Amniotic stem cell (primary cell): ENCODE measurements at regions not wholly inside any gene's neighbourhood (a gene's known extent, or its start where the extent isn't known, plus 50 kb on each side); places are given as distances from the start of the nearest gene placed in this dataset.

Source experiments
- DNase-seq: peaks from one replicate; lab custom pipeline; 2025; lab: John Stamatoyannopoulos, UW

- no peak for DNase-seq
Observed at GRCh38 chr1:96296991-96297390, 424.6 kb upstream of the PTBP2 start.

DNA sequence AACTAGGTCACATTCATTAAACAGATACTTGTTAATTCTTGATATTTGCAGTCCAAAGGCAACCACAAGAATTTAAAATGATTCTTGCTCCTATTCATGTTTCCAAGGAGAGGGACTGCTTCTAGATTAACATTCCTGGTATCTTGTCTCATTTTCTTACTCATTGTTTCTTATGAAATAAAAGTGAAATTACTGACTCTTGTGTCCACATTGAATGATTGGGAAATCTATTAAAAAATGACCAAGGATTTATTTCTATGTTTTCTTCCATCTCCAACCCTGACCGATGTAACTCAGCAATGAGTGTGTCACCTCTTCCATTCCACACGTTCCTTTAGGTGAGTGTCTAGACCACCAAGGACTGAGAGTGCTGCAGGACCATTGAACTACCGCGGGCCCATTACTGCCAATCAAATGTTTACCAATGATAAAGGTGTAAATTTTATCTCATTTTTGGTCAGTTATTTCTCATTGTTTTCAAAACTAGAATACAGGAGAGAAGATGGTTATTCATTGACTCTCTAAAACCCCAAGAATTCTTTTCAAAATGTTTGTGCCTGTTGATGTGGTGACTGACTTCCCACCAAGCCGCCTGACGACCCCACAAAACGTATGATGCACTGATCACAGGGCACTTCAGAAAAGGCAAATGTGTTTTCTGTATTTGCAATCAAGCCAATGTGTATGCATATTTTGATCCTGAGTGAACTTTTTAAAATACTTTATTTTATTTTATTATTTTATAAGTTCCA lies 414.6 kb upstream of the PTBP2 start:
- no peak for DNase-seq

- no peak for DNase-seq
Observed at GRCh38 chr1:96308314-96308713, 413.3 kb upstream of the PTBP2 start.

GRCh38 chr1:96309783-96310182 lies 411.8 kb upstream of the PTBP2 start:
- DNase-seq, result no peak

DNA sequence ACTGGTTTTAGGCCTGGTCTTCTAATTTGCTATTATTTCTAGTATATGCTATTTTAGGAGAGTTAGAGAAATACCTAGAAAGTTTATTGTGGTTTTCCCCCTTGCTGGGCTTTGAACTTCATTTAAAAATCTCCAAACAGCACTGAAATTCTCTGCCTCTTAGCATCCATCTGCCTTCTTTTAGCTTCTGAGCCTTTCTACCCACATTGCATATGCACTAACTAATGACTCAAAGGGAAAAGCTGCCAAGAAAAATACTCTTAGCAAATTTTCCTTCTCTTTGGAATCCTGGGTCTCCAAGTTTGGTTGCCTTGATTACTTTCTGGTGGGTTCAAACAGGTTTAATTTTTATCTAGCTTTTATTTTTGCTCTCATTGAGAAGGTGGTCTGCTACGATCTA lies 408.4 kb upstream of the PTBP2 start:
- DNase-seq, result peak; percentile 22

DNA sequence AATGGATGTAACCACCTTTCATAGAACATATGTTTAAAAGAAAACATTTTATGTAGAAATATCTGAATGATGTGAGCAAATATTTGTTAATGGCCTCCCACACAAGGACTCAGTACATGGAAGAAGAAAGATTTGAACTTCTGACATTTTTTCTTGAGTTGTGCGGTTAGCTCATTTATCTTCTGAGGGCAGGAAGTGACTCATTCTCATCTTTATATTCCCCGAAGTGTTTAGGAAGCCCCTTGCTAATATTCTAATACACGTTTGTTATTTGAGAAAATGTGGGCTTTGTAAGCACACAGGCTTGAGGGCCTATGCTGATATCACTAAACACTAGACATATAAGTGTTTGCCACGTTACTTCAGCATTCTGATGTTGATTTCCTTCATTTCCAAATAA lies 392.5 kb upstream of the PTBP2 start:
- no peak for DNase-seq

DNA sequence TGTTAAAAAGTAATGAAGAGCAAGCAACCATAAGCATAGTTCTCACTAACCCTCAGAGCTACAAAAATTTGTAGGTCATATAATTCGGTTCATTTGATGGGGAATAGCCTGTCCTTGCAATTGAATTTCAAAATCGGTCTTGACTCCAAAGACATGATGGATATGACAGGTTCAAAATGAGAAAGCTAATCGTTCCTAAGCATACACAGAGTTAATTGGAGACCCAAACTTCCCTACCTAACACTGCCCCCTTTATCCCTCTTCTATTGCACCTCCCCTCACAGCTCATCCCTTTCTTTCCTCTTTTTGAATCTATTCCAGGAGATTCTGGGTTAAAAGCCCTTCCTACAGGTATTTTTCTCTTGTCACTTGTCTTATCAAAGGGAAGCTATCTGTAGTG lies 390.0 kb upstream of the PTBP2 start:
- DNase-seq, result no peak

DNA sequence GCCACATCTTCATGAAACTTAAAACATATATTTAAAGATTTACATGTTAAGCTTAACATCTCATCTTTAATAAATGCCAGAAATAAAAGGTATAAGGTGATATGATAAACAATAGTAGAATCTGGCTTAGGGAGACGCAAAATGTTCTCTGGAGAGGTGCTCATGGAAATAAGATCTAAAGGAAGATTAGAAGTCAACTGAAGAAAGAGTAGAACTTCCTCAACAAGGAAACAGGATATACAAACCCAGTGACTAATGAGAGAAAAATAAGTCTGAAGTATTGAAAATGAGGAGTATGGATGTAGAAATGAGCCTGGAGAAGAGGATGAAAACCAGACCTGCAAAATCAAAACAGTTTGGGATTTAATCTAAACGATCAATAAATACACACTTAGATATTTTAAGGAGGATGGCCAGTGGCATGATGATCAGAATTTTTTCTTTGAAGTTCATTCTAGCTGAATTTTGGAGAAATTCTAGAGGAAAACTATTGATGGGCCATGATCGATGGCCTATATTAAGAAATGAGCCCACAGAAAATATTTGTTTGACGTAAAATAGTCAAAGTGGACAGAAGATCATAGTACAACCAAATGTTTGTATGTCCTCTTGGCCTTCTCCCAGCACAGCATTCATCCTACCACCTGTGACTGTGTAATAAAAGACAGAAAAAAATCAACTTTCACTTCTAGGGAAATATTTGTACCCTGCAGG lies 387.9 kb upstream of the PTBP2 start:
- no peak for DNase-seq

GRCh38 chr1:96334236-96334557 lies 387.4 kb upstream of the PTBP2 start:
- no peak for DNase-seq

DNA sequence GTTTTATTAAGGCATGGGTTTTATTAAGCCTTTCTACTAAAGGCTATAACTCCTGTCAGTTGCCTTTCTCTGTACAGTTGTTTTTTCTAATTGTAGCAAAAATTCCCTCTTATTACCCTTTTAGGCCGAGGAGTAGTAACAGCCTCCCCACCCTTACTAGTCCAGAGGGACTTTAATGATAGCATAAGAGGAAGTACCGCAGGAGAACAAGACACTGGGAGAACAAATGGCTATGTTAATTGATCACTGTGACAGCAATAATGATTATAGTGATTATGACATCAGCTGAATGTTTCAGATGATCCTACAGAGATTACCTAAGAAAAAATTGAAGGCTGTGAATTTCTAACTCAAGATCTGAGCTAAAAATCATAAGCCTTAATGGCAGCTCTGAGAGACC lies 383.0 kb upstream of the PTBP2 start:
- no peak for DNase-seq

GRCh38 chr1:96340686-96341085 lies 380.9 kb upstream of the PTBP2 start:
- no peak for DNase-seq

- DNase-seq, result no peak
Observed at GRCh38 chr1:96346719-96347118, 374.9 kb upstream of the PTBP2 start.

GRCh38 chr1:96349896-96350295 lies 371.7 kb upstream of the PTBP2 start:
- DNase-seq, result no peak

DNA sequence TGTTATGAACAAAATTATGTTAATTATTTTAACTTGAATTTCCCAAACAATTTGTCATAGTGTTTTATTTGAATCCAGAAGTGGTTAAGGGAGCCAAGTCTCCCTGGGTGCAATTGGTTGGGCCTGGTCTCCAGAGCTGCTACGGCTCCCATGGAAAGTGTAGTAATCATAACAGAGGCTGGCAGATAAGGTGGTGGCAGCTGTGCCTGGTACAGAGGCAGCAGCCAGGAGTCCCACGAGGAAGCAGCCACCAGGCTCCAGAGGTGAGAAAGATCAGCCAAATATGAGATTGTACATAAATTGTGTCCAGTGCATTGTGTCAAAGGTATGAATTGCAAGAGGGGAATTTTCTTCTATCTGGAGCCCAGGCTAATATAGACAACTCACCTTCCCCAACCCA lies 368.9 kb upstream of the PTBP2 start:
- no peak for DNase-seq

DNA sequence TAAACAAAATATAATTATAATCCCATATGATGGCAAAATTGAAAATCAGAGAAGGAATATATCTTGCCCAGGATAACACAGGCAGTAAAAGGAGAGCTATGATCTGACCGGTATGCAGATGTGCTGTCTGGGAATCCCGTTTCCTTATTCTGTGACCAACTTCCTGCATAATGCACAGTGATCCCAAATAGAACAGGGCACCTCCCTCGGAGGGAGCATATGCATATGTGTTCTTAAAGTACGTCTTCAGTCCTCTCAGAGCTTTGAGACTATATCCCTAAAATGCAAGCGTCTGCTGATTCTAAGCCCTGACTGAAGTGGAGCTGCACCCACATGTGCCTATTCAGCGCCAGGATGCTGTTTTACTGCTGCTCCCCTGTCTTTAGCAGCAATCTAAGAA lies 366.1 kb upstream of the PTBP2 start:
- DNase-seq, result no peak

- DNase-seq, result no peak
Observed at GRCh38 chr1:96355961-96356360, 365.6 kb upstream of the PTBP2 start.

DNA sequence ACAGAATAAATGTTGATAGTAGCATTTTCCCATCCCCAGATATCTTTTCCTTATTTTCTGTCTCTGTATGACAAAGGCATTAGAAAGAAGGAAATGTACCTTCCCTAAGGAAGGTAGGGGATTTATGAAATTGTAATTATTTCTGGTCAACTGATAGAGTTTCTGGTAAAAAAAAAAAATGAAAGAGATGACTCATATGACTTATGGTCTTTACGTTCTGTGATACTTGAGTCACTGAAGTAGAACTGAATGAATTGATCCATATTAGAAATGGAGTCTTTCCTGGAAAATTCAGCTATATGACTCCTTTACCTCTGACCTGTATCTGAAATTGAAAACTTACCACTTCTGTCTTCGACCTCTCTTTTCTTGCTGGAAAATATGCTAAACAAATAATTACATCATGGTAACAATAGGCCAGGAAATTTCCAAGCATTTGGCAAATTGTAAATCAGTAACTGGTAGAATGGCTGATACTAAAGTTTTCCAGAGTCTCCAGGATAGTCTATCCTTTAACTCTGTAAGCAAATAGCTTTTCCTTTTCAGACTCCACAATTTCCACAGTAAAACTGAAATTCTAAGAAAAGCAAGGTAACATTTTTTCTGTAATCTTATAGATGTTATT lies 364.3 kb upstream of the PTBP2 start:
- no peak for DNase-seq

DNA sequence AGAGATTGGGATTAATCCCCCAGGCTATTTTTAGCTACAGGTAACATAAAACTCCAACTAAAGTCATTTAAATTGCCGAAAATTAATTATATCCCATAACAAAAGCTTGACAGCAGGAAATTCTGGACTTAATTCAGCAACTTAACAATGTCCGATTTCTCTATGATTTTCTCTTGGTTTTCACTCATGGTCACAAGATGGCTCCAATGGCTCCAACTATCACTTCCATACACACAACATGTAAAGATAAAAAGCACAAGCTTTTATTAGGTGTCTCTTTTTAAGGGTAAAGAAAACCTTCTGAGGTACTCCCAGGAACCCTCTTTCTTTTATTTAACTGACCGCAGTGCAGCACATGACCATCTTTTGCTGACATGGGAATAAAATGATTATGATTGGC lies 363.5 kb upstream of the PTBP2 start:
- DNase-seq, result no peak

GRCh38 chr1:96360036-96360795 lies 361.4 kb upstream of the PTBP2 start:
- DNase-seq, result no peak

DNA sequence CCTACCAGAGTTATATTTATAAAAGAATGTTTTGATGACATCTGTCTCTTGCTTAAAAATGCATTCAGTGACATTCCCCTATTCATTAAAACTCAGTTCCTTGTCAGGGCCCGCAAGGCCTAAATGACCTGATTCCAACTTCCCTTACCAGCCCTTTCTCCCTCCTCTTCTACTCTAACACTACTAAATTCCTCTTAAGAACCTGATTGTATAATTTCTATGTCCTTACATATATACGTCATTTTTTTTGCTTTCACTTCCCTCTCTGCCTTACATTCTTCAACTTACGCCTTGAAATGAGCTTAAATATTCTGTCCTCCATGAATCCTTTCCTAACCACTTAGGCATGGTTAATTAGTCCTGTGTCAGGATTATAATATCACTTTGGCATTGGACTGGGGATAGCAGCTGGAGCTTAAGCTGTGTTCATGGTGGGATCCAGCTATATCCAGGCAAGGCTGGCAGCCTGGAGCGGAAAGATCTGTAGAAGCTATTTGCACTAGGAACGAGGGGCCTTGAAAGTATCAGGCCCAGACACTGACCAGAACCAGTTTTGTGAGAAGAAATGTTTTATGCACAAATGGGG lies 360.2 kb upstream of the PTBP2 start:
- DNase-seq, result no peak

GRCh38 chr1:96361961-96362360 lies 359.6 kb upstream of the PTBP2 start:
- no peak for DNase-seq

DNA sequence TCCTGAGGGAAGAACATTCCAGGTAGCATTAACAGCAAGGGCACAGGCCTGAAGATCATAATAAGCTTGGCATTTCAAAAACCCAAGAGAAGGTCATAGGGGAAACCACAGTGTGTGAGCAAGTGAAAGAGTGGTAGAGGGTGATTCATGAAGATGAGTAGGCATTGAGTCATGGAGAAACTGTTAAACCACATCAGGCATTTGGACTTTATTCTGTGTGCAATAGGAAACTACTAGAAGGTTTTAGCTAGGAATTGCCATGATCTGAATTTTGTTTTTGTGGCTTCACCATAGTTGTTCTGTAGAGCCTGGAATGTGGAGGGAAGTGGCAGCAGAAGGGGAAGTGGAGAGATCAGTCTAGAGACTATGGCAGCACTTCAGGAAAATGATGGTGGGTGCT lies 359.0 kb upstream of the PTBP2 start:
- peak; percentile 90 for DNase-seq
